Hypothalamus (tissue), 51 donors: ENCODE measurements at regions not wholly inside any gene's neighbourhood (a gene's known extent, or its start where the extent isn't known, plus 50 kb on each side); places are given as distances from the start of the nearest gene placed in this dataset.
"Not testable (repeated sequence)": the region's sequence is repeated elsewhere in the genome, so short reads cannot be mapped to it uniquely, and the experiment has no call there.

Source experiments
- DNase-seq, 51 donors: peaks; one replicate each; lab custom pipeline; 2025; lab: John Stamatoyannopoulos, UW

DNA sequence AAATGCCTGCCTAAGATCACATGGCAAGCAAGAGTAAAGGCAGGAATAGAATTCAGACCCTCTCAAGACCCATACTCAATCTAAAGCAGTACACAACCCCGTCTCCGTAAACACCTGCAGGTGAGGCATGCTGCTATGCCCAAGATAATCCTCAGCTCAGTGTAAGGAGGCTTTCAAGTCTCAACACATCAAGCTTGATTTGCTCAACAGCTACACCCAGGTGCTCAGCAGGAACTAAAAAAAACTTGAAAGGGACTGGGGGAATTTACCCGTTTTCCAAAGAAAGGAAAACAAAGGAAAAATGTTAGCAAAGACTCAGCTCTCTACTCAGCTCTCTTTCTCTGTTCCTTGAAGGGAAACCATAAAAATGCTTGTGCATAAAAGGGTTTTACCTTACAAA, 301.8 kb downstream of the C1D start:
- DNase-seq = no peak

DNA sequence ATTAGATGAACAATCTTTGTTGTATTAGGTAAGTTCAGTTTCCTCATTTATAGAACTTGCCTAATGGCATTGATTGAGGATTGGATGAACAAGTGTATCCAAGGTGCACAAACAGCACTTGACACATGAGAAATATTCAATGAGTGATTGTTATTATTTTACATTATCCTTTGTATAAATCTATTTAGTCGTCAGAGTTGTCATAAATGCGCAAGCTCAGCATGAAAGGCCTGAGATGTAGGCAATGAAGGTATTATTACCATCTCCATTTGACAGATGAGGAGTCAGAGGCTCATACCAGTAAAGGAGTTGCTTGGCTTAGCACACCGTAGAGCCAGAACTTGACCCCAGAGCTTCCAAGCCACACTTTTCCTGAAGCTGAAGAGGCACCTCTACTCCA, 291.4 kb downstream of the C1D start:
- no peak for DNase-seq

DNA sequence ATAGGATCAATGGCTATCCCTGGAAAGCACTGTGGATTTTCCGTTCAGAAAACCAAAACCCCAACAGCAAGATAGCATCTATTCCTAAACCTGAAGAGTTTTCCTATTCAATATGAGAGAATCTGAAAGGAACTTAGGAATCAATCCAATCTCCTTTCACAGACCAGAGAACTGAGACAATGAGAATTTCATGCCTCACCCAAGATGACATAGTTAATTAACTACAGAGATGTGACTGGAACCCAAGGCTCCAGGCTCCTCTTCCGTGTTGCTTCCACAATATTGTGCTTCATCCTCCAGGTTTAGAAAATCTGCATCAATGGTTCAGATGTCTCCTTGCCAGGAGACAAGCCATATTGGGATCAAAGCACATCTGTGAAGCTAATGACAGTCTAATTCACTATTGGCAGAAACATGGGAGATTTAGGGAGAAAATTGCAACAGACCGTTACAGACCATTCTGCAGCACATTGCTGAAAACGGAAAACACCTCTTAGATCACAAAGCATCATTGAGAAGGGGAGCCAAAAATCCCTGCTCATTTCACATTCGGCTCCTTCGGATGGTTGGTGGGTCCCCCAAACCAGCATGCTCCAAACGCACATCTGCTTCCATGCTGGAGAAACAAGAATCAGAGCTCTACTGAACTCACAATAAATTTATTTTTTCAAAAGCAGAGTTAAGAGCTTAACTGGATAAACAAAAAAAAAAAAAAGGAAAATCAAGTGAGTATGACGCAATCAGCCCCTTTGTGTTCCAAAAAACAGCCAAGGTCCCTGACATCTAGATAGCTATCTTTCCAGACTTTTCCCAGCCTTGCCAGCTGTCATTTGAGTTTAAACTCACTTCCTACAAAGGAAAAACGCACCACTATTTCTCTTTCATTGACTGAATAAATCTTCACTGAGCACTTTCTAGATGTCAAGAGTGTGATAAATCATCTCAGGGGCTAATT, 290.3 kb downstream of the C1D start:
- no peak for DNase-seq

DNA sequence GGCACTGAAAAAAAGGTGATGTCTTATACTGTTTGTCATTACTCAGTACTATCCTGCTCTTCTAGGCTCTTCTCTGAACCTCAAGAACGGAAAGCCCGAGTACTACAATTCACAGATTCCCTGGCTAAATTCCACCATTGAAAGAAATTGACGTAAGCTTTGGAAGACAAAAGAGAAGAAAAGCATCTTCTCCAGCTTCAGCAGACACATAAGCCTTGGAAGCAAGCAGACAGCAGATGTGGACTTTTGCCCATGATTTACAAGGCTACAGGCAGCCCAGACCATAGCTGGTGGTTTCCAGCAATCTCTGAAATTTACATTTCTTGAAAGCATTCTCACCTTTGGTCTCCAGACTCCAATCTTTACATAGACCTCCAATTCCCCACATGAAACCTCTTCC, 289.0 kb downstream of the C1D start:
- no peak for DNase-seq

DNA sequence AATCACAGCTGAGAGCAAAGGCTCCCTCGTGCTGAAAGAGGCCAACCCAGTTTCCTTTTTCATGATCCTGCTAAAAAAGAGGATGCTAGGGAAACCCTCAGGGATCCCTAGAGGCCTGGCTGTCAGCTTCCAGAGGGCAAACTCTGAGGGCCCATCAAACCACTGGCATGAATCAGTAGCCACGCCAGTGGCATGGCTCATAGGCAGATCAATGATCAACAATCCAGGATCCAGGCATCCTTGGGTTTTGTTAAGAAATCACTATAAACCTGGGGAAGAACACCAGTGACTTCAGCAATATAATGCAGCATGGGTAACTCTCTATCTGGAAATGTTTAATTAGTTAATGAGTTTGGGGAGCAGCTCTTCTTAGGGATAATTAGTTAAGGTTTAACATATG, 286.5 kb downstream of the C1D start:
- DNase-seq = no peak

DNA sequence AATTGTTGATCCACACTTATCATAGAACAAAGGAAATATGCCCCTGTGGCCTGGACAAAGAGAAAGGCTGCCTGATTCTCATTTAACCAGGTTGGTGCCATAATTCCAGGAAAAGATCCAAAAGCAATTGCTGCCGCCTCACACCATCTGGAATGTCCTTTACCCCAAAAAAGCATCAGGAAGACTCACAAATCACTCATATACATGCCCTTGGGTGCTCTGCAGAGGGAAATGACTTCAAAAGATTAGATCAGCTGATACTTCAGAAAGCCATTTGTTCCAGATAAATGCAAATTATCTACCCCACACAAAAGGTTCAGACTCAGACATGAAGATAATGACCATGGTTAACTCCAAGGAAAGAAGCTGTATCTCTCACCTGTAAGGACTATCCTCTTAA, 285.8 kb downstream of the C1D start:
- DNase-seq = no peak

DNA sequence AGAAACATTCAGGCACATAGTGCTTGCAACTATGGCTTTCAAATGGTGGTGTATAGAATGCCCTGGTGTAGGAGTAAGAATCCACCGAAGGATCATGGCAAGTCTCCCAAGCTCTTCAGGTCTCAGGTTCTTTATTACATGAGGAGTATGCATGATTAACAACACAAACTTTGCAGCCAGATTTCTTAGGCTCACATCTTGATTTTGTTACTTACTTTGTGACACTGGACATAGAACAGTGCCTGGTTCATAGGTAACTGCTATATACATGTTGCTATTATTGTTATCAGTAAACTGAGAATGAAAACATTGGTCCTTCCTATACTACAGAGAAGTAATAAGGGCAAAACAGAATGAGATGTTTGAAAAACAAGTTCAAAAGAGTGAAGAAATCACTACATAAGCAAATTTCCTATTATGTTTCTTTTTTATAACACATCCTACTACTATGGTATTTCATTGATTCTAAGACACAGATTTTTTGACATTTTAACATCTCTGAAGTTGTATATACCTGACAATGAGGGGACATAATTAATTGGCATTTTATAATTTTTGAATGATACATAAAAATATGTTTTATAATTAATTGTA, 284.9 kb downstream of the C1D start:
- DNase-seq = no peak

DNA sequence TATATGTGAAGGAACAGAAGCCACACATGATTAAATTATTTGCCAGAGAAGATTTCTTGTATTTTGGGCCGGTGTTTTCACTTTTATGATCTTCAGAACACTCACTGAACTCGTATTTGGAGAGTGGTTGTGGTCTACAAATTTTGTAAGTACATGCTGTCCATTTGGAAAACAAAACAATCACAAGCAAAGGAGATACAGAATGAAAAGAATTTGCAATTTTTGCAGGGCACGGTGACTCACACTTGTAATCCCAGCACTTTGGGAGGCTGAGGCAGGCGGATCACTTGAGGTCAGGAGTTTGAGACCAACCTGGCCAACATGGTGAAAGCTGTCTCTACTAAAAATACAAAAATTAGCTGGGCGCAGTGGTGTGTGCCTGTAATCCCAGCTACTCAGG, 282.0 kb downstream of the C1D start:
- not testable (repeated sequence) for DNase-seq

DNA sequence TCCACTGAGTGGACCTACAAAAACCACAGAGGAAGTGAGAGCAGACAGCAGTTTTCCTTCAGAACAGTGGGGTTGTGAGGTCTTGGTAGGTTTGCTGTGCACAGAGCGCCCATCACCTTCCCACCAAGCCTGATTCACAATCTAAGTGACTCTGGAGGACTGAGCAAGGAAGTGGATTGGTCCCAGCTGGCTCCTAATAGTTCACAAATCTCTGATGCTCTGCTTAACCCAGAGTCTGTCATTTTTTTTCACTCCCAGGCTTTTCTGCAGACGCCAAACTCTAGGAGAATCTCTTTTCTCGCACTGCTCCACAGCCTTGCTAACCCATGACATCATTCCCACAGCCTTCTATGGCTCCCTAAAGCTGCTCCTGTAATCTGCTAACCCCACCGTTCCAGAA, 280.4 kb downstream of the C1D start:
- peak in 7 of 51 donors; percentile 0 to 26 (median 3) for DNase-seq

DNA sequence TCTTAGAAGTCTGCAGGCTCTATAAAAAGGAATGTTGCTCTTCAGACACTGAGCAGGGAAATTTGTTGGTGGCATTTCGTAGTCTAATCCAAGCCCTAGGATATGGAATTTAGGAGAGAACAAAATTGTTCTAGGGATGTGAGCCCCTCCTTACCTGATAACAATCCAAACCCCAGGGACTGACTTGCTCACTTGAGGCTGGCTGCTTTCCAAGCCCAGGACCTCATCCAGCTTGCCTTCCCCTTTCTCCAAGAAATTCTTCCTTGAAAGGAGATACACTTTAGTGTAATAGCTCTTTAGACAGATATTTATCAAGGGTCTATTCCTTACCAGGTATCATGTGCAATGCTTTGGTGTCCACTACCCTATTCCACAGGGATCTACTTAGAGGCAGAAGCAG, 279.8 kb downstream of the C1D start:
- DNase-seq = no peak

DNA sequence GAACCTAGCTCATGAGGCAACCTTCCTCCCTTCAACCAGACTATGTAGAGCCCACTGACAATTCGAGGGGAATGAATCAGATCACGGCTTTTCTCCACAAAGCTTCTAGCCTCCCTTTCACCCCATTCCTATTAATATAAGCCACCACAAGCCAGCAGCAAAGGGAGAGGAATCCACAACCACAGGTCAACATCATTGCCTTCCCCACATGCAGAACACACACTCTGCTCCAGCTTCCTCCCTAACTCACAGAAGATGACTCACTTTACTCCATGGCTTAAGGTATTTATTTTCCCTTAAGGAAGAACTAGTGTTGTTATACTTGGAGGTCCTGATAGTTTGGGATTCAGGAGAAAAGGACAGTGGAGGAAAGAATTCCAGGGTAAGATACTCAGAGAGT, 272.2 kb downstream of the C1D start:
- DNase-seq = no peak

DNA sequence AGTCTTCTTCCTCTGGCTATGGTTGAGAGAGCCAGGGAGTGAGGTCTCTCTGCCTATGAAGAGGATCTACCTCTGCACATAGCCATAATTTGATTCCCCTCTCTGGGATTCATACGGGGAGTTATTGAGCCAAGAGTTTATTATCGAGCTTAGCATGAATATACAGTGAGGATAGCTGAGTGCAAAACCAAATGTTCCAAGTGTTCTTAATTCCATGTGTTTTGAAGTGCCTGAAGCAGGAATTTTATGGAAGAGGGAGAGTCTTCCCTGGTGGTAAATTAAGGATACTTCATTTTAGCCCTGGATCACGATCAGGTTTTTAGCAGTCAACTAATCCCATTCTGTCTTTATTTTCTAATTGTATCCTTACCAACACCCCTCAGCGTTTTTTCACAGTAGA, 270.6 kb downstream of the C1D start:
- no peak for DNase-seq

DNA sequence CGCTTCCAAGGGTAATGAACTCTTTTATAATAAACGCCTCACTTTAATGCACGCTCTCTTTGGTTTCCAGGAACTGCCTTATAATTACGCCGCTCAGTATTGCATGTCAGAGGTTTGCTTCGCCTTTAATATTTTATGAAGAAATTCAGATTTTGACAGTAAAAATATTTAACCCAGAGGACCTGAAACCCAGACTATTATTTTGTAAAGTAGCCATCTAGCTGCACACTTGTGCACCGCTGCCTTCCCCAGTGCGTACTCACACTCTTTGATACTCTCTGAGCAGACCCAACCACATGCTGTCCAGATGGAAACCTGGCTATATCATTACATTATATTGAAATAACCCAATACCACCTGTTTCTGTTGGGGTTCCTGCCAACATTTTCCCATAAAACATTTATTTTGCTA, 270.1 kb downstream of the C1D start:
- DNase-seq = no peak

DNA sequence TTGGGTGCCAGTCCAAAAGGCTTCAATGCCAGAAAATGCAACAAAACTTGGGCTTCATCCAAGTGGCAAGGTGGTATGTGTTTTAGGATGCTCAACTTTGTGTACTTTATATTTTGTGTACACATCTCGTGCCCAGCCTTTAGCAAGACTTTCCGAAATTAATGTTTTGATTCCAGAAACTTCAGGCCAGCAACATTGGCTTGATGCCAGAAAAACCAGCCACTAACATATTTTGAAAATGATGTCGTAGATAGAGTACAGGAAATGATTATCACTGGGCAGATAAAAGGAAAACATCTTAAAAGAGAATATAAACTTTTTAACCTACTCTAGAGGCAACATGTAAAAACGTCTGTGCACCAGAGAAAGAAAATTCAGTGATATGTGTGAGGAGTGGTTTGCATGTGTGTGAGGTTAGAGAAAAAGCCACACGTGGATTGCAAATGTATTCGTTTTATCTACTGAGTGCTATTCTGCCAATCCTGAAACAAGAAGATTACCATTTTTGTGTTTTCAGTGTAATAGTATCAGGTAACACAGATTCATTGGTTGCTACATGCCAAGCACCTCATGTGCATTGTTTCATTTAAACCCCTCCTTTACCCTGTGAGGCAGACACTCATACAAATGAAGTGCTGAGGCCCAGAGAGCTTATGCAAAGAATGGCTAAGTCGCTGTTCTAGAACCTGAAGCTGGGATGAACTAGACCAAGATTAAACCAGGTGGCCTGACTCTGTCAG, 264.8 kb downstream of the C1D start:
- no peak for DNase-seq

DNA sequence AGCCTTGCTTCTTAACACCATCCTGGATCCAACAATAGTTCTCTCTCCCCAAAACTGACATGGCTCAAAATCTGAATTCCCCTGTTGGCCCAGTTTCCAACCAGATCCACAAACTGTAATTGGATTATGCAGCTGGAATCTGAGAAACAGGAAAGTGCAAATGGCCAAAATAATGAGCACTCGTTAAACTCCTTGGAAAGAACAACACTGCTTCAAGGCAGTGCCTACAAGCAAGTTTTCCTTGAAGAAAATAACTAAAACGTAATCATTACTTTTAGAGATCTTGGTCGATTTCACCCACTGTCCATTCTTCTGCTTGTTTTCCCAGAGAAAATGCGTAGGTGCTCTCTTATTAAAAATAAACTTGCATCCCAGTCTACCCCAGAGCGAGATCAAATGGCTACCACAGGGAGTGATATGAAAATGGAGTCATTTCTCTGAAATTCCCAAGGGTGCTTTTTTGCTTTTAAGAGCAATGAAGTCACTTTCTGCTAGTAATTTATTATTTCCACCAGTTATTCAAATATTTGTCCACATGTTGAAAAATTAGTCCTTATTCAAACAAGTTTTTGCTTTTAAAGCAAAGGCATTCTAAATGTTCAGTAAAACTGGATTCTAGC, 264.2 kb downstream of the C1D start:
- DNase-seq = no peak

DNA sequence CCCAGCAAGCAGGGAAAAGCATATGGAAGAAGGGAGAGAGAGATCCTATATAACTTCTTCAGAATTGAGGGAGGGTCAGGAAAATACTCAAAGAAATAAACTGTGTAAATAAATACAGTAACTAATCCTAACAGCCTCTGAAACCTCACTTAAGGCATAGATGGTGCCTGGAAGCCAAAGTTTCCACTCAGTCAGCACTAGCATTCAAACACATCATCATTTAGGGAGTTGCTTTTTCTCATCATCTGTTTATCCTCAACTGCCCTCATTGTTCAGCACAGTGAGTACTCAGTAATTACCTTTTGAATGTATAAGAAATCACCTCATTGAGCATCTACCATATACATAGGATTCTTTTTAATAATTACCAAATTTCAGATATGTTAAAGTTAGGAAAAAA, 262.9 kb downstream of the C1D start:
- DNase-seq = no peak

DNA sequence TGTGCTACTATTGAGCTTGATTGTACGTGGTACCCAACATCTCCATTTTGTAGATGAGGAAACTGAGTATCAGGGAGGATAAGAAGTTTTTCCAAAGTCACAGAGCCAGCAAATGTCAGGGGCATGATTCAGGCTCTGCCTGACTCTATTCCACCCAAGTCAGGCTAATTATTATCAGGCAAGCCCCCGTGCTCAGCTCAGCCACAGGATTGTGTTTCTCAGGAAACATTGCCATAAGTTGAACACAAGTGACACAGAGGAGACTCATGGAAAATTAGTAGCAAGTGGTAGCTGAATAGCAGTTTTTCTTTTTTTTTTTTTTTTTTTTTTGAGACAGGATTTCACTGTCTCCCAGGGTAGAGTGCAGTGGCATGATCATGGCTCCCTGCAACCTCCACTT, 260.5 kb downstream of the C1D start:
- no peak for DNase-seq

DNA sequence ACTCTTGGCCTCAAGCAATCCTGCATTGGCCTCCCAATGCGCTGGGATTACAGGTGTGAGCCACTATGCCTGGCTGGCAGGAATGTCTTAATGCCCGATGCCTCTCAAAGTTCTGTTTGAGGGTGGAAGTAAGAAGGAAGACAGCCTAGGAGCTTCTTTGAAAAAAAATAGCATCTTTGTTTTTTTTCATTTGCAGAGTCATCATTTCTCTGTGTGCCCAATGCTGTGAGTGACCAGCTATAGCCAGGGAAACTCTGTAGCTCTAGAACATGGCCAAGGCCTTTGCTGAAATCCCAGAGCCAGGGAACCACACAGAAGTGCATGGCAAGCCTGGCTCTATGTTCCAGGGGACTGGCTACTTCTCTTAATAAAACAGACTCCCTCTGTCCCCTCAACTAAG, 260.0 kb downstream of the C1D start:
- no peak for DNase-seq

DNA sequence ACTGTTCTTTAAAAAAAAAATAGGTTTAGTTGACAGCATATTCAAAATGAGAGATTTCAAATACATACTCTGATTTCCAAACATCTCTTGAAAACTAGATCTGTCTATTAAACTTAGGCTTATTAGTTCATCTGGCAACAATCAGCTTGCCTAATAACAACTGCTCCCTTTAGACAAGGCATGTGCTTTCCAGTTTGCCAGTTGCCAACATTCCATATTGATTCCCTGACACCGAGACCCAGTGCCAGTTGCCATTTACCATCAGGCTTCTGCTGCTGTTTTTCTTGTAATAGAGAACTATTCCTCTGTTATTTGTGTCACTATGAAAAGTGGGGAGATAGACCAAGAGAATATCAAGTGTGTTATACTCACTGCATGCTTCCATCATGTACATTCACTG, 256.0 kb downstream of the C1D start:
- DNase-seq = no peak

DNA sequence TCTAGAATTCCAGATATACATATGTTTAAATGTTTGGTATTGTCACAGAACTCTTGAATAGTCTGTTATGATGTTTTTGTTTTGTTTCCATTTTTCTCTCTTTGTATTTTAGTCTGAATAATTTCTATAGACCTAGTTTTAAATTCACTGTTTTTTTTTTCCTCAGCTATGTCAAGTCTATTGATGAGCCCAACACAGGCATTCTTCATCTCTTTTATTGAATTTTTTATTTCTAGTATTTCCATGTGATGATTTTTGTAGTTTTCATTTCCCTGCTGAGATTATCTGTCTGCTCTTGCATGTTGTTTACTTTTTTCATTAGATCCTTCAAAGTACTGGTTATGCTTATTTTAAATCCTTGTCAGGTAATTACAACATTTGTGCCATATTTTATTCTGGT, 254.7 kb downstream of the C1D start:
- no peak for DNase-seq

DNA sequence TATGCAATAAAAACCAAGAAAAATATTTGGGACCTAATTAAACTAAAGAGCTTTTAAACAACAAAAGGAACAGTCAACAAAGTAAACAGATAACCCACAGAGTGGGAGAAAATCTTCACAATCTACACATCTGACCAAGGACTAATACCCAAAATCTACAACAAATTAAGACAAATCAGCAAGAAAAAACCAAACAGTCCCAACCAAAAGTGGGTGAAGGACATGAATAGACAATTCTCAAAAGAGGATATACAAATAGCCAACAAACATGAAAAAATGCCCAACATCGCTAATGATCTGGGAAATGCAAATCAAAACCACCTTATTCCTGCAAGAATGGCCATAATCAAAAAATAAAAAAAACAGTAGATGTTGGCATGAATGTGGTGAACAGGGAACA, 250.1 kb downstream of the C1D start:
- DNase-seq = no peak
